HCT116 (cell line): ENCODE measurements at regions not wholly inside any gene's neighbourhood (a gene's known extent, or its start where the extent isn't known, plus 50 kb on each side); places are given as distances from the start of the nearest gene placed in this dataset.

ENCODE experiments used
- ATAC-seq: fragments of 200-7000 bp; cut with Tn5 transposase; 2 replicates; pipeline ENCODE4 v1.9.1; 2020; ENCODE audit warnings: mild to moderate bottlenecking, moderate library complexity
- BruUV-seq: library from RNA; stranded (reverse); fragments of 400-500 nt; replicated peaks from 2 replicates; lab custom pipeline; 2021; lab: Mats Ljungman, UMichigan
- CTCF ChIA-PET: fragments of 300-600 bp; sonication (Branson Sonifier 250); formaldehyde crosslinking; loops from one replicate; lab custom pipeline; 2021; ENCODE audit warnings: antibody characterized with exemption; lab: Charles Lee
- POLR2A ChIA-PET: fragments of 300-600, 350-600 bp; sonication (Branson Sonifier 250); formaldehyde crosslinking; loops from one replicate; lab custom pipeline; 2021; ENCODE audit warnings: antibody characterized with exemption; lab: Charles Lee
- RAD21 ChIA-PET, 2 experiments: fragments of 300-600 bp; sonication (Branson Sonifier 250); formaldehyde crosslinking; loops; one replicate each; lab custom pipeline; 2023; ENCODE audit warnings: low total read pairs in 2 of 2; ENCODE audit not compliant: uncharacterized antibody in 2 of 2, unreplicated experiment in 2 of 2, low non-redundant PET in 1 of 2; lab: Charles Lee
- DNase-seq: peaks from one replicate; pipeline ENCODE4 v3.0.0-alpha.2; 2010; ENCODE audit warnings: low read depth, low spot score
- H2AFZ ChIP-seq: fragments of 200-600 bp; shearing (Covaris generic), sonication (generic); 2 replicates; pipeline ENCODE4 v1.6.1; 2017; ENCODE audit warnings: low read depth, mixed run types, mixed read lengths, antibody characterized with exemption, low read length; ENCODE audit not compliant: poor library complexity, severe bottlenecking
- H3K27ac ChIP-seq: 2 replicates; pipeline ENCODE4 v1.5.1; 2012; ENCODE audit warnings: low read depth, low read length
- H3K27me3 ChIP-seq: fragments of 200-600 bp; sonication (generic); 2 replicates; pipeline ENCODE4 v1.6.1; 2016; ENCODE audit warnings: mixed run types, low read length, mixed read lengths; ENCODE audit not compliant: insufficient read depth
- H3K36me3 ChIP-seq, 2 experiments: fragments of 200-500 bp in 1 of 2; fragments of 200-600 bp in 1 of 2; sonication (Bioruptor generic) in 1 of 2; sonication (generic) in 1 of 2; 2 replicates each; pipeline versions ENCODE4 v1.5.1 to v1.6.1; 2014 to 2016; ENCODE audit warnings: low read length in 2 of 2, inconsistent platforms in 1 of 2, mixed read lengths in 1 of 2, mixed run types in 1 of 2; ENCODE audit not compliant: insufficient read depth in 2 of 2, control insufficient read depth in 1 of 2
- H3K4me1 ChIP-seq, 2 experiments: fragments of 200-600 bp in 1 of 2; sonication (generic) in 1 of 2; 2 replicates each; pipeline versions ENCODE4 v1.5.1 to v1.6.1; 2012 to 2017; ENCODE audit warnings: low read length in 2 of 2, inconsistent platforms in 1 of 2, mild to moderate bottlenecking in 1 of 2, mixed read lengths in 1 of 2, mixed run types in 1 of 2, moderate library complexity in 1 of 2; ENCODE audit not compliant: insufficient read depth in 2 of 2, control insufficient read depth in 1 of 2
- H3K4me2 ChIP-seq: fragments of 200-600 bp; sonication (generic); 2 replicates; pipeline ENCODE4 v1.6.1; 2017; ENCODE audit warnings: mixed run types, low read length, mixed read lengths
- H3K4me3 ChIP-seq, 2 experiments: fragments of 200-600 bp in 1 of 2; sonication (generic) in 1 of 2; replicated peaks in 1 of 2; 2 replicates each; pipeline ENCODE4 v1.5.1; 2011 to 2016; ENCODE audit warnings: low read length in 2 of 2, control low read depth in 1 of 2, low read depth in 1 of 2, mild to moderate bottlenecking in 1 of 2, mixed read lengths in 1 of 2, mixed run types in 1 of 2
- H3K79me2 ChIP-seq: fragments of 200-600 bp; sonication (generic); 2 replicates; pipeline ENCODE4 v1.6.1; 2017; ENCODE audit warnings: mild to moderate bottlenecking, mixed run types, low read length, moderate library complexity, mixed read lengths; ENCODE audit not compliant: insufficient read depth
- H3K9ac ChIP-seq: fragments of 200-600 bp; sonication (generic); 2 replicates; pipeline ENCODE4 v1.6.1; 2016; ENCODE audit warnings: low read length, mixed read lengths
- H3K9me2 ChIP-seq: fragments of 200-600 bp; sonication (generic), shearing (Covaris generic); 2 replicates; pipeline ENCODE4 v1.6.1; 2017; ENCODE audit warnings: mixed run types, mild to moderate bottlenecking, moderate library complexity; ENCODE audit not compliant: insufficient read depth
- H3K9me3 ChIP-seq, 2 experiments: fragments of 200-500 bp in 1 of 2; fragments of 200-600 bp in 1 of 2; sonication (Bioruptor generic) in 1 of 2; sonication (generic) in 1 of 2; 2 replicates each; pipeline ENCODE4 v1.6.1; 2014 to 2017; ENCODE audit warnings: low read length in 2 of 2, mixed read lengths in 2 of 2, inconsistent platforms in 1 of 2, low read depth in 1 of 2, mild to moderate bottlenecking in 1 of 2, mixed run types in 1 of 2, moderate library complexity in 1 of 2; ENCODE audit not compliant: control insufficient read depth in 1 of 2, insufficient read depth in 1 of 2
- H4K20me1 ChIP-seq: fragments of 200-600 bp; sonication (generic), shearing (Covaris generic); 2 replicates; pipeline ENCODE4 v1.6.1; 2017; ENCODE audit warnings: mixed run types, mild to moderate bottlenecking, moderate library complexity; ENCODE audit not compliant: insufficient read depth
- CBX3 ChIP-seq: IDR thresholded peaks from 2 replicates; pipeline ENCODE4 v1.6.1; 2012; ENCODE audit warnings: low read depth
- EZH2 ChIP-seq: fragments of 200-600 bp; sonication (generic); IDR thresholded peaks from 2 replicates; pipeline ENCODE4 v1.6.1; 2017; ENCODE audit warnings: antibody characterized with exemption, mixed run types
- FOSL1 ChIP-seq: IDR thresholded peaks from 2 replicates; pipeline ENCODE4 v1.6.1; 2012; ENCODE audit warnings: low read depth
- POLR2A ChIP-seq: IDR thresholded peaks from 2 replicates; pipeline ENCODE4 v1.7.0; 2011; ENCODE audit warnings: borderline replicate concordance; ENCODE audit not compliant: insufficient read depth, insufficient read length; ENCODE audit errors: extremely low read depth
- POLR2AphosphoS5 ChIP-seq: IDR thresholded peaks from 2 replicates; pipeline ENCODE4 v1.6.1; 2011; ENCODE audit warnings: mild to moderate bottlenecking, low read depth, low read length, moderate library complexity
- RAD21 ChIP-seq: IDR thresholded peaks from 2 replicates; pipeline ENCODE4 v1.6.1; 2012; ENCODE audit warnings: low read depth, mild to moderate bottlenecking
- SP1 ChIP-seq: IDR thresholded peaks from 2 replicates; pipeline ENCODE4 v1.6.1; 2012; ENCODE audit warnings: low read depth
- SRF ChIP-seq: IDR thresholded peaks from 2 replicates; pipeline ENCODE4 v1.6.1; 2012; ENCODE audit warnings: low read depth
- ZBTB33 ChIP-seq: IDR thresholded peaks from 2 replicates; pipeline ENCODE4 v1.6.1; 2011; ENCODE audit warnings: mild to moderate bottlenecking, low read length, moderate library complexity; ENCODE audit not compliant: insufficient replicate concordance; ENCODE audit errors: extremely low read depth
- ZNF274 ChIP-seq: fragments of 200-500 bp; sonication (Bioruptor generic); IDR thresholded peaks from 2 replicates; pipeline ENCODE4 v1.6.1; 2014; ENCODE audit warnings: mild to moderate bottlenecking, low read depth, low read length, inconsistent platforms
- intact Hi-C: fragments of 100-400 bp; cut with micrococcal nuclease; formaldehyde crosslinking; loops from 2 replicates; pipeline ENCODE4 v1.10.0; 2022
- TF ChIP-seq, protein P1 (sequence below): IDR thresholded peaks from 2 replicates; pipeline ENCODE4 v1.6.1; 2012; ENCODE audit warnings: low read depth
- TF ChIP-seq, protein P2 (sequence below): IDR thresholded peaks from 2 replicates; pipeline ENCODE4 v1.6.1; 2012

- Histone ChIP-seq H3K27me3 (peaks cover 14% of the 10 kb centered on the region; the same call in 1 of the 2 replicates), H3K4me1 (no peaks in the 10 kb centered on the region), H4K20me1 (no peaks in the 10 kb centered on the region; the same call in 1 of the 2 replicates), H2AFZ (no peak overlapping the region), H3K27ac (no peak overlapping the region), H3K9me3 (no peaks in the 10 kb centered on the region), H3K9me2 (no peaks in the 10 kb centered on the region), H3K36me3 (no peaks in the 10 kb centered on the region), H3K79me2 (no peaks in the 10 kb centered on the region), H3K4me2 (no peak overlapping the region), H3K9ac (no peak overlapping the region), H3K4me3 (no peak overlapping the region)
- RAD21 ChIA-PET: no interaction called here
- CTCF ChIA-PET: no interaction called here
- no TSS peak for BruUV-seq
- ATAC-seq (no peak), DNase-seq (no peak)
- POLR2A ChIA-PET: no interaction called here
- TF ChIP-seq POLR2AphosphoS5: no peak
- no peak for TF ChIP-seq SRF
- no peak for TF ChIP-seq POLR2A
- TF ChIP-seq SP1: no peak
- intact Hi-C loops: no loop called here
Measured at GRCh38 chr2:75390169-75390568, 170.6 kb downstream of the EVA1A start.

DNA sequence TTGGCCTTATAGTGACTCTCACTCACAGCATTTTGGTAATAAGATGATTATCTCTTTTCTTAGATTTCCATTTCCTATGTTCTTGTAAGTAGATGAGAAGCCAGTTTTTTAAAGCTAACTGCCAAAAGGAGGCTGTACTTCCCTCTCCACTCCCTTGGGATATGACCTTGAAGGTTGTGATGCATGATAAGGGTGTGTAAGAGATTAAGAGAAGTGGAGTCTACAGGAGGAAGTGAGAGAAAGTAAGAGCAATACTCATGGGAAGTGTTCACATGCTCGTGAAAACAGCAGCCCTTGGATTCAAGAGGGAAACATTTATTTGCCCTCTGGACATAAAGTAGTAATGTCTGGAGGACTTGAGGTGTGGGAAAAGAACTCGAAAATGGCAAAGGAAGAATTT is 171.5 kb downstream of the EVA1A start:
- Histone ChIP-seq H3K27ac (no peak overlapping the region), H3K4me1 (no peaks in the 10 kb centered on the region), H3K36me3 (no peaks in the 10 kb centered on the region), H3K4me3 (no peak overlapping the region), H2AFZ (no peak overlapping the region), H3K9ac (no peak overlapping the region), H3K27me3 (peaks cover 19% of the 10 kb centered on the region; the same call in 1 of the 2 replicates), H4K20me1 (no peaks in the 10 kb centered on the region; the same call in 1 of the 2 replicates), H3K4me2 (no peak overlapping the region), H3K9me2 (no peaks in the 10 kb centered on the region), H3K79me2 (no peaks in the 10 kb centered on the region), H3K9me3 (no peaks in the 10 kb centered on the region)
- ChIA-PET RAD21 (no interaction called here), POLR2A (no interaction called here), CTCF (no interaction called here)
- no TSS peak for BruUV-seq
- DNase-seq (no peak), ATAC-seq (no peak)
- intact Hi-C loops: no loop called here
- TF ChIP-seq POLR2A (no peak), EZH2 (no peak), SRF (no peak), RAD21 (no peak), FOSL1 (no peak), CBX3 (no peak), ZNF274 (no peak), ZBTB33 (no peak), SP1 (no peak)
- TF ChIP-seq, protein P1, sequence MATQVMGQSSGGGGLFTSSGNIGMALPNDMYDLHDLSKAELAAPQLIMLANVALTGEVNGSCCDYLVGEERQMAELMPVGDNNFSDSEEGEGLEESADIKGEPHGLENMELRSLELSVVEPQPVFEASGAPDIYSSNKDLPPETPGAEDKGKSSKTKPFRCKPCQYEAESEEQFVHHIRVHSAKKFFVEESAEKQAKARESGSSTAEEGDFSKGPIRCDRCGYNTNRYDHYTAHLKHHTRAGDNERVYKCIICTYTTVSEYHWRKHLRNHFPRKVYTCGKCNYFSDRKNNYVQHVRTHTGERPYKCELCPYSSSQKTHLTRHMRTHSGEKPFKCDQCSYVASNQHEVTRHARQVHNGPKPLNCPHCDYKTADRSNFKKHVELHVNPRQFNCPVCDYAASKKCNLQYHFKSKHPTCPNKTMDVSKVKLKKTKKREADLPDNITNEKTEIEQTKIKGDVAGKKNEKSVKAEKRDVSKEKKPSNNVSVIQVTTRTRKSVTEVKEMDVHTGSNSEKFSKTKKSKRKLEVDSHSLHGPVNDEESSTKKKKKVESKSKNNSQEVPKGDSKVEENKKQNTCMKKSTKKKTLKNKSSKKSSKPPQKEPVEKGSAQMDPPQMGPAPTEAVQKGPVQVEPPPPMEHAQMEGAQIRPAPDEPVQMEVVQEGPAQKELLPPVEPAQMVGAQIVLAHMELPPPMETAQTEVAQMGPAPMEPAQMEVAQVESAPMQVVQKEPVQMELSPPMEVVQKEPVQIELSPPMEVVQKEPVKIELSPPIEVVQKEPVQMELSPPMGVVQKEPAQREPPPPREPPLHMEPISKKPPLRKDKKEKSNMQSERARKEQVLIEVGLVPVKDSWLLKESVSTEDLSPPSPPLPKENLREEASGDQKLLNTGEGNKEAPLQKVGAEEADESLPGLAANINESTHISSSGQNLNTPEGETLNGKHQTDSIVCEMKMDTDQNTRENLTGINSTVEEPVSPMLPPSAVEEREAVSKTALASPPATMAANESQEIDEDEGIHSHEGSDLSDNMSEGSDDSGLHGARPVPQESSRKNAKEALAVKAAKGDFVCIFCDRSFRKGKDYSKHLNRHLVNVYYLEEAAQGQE: no peak
- TF ChIP-seq, protein P2, sequence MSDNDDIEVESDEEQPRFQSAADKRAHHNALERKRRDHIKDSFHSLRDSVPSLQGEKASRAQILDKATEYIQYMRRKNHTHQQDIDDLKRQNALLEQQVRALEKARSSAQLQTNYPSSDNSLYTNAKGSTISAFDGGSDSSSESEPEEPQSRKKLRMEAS: no peak
